ENCODE measurements at regions not wholly inside any gene's neighbourhood (a gene's known extent, or its start where the extent isn't known, plus 50 kb on each side); places are given as distances from the start of the nearest gene placed in this dataset.

DNA sequence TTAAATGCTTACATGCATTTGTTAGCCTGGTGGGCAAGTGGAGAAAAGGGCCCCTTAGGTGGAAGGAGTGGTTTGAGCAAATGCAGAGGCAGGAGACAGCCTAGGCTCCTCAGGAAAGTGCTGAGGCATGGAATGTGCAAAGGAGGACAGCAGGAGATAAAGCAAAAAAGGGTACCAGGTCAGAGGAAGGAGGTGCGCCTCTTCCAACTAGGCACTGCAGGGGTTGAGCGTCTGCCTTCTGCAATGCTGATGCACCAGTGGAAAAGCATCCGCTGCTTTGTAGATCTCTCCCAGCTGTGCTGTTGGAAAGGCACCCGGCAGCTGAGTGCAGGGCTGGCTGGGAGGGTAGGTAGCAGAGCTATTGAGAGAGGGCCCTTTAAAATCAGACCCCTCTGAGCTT is 287.0 kb upstream of the XYLT1 start:
- Histone ChIP-seq H3K9me2 (replicated peaks; ENCODE audit: insufficient read depth, low read length) (no peaks in the 10 kb centered on the region), H3K9ac (ENCODE audit: low read length) (no peak overlapping the region), H3K27me3 (replicated peaks; ENCODE audit: insufficient read depth, low read length) (no peaks in the 10 kb centered on the region), H3K79me2 (ENCODE audit: low read length) (no peaks in the 10 kb centered on the region), H3K27ac (ENCODE audit: low read length) (no peak overlapping the region), H2AFZ (ENCODE audit: low read length) (no peak overlapping the region), H3K4me3 (ENCODE audit: low read length) (no peak overlapping the region), H3K4me1 (ENCODE audit: low read length) (no peaks in the 10 kb centered on the region; the same call in 1 of the 2 replicates), H4K20me1 (ENCODE audit: insufficient read depth, low read length) (no peaks in the 10 kb centered on the region), H3F3A (ENCODE audit: insufficient read depth, low read length) (no peaks in the 10 kb centered on the region), H3K4me2 (ENCODE audit: low read depth, low read length) (no peak overlapping the region), H3K9me3 (replicated peaks; ENCODE audit: insufficient read depth, low read length) (no peaks in the 10 kb centered on the region), H3K36me3 (replicated peaks; ENCODE audit: insufficient read depth, low read length) (no peaks in the 10 kb centered on the region)
- TF ChIP-seq, protein P1, sequence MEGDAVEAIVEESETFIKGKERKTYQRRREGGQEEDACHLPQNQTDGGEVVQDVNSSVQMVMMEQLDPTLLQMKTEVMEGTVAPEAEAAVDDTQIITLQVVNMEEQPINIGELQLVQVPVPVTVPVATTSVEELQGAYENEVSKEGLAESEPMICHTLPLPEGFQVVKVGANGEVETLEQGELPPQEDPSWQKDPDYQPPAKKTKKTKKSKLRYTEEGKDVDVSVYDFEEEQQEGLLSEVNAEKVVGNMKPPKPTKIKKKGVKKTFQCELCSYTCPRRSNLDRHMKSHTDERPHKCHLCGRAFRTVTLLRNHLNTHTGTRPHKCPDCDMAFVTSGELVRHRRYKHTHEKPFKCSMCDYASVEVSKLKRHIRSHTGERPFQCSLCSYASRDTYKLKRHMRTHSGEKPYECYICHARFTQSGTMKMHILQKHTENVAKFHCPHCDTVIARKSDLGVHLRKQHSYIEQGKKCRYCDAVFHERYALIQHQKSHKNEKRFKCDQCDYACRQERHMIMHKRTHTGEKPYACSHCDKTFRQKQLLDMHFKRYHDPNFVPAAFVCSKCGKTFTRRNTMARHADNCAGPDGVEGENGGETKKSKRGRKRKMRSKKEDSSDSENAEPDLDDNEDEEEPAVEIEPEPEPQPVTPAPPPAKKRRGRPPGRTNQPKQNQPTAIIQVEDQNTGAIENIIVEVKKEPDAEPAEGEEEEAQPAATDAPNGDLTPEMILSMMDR (IDR thresholded peaks at IDR 0.05; ENCODE audit: low read length) = no peak
- TF ChIP-seq EZH2phosphoT487 (IDR thresholded peaks at IDR 0.05; ENCODE audit: low read length) (no peak), EZH2 (optimal IDR thresholded peaks at IDR 0.05; ENCODE audit: low read depth, low read length) (no peak)
- no peak for DNase-seq

DNA sequence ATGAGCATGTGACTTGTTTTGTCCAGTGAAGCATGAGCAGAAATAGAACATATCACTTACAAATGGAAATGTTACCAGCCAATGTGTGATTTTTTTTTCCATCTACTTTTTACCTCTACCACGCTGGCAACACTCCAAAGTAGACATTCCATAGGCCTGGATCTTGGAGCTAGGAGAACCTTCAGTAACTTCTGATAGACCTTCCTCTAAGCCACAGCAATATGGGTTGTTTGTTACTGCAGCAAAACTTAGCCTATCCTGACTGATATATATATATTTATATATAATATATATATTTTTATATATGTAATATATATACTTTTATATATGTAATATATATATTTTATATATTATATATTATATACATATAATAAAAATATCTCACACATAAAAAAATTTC is 284.4 kb upstream of the XYLT1 start:
- Histone ChIP-seq H3K27ac (ENCODE audit: low read length) (no peak overlapping the region), H3F3A (ENCODE audit: insufficient read depth, low read length) (no peaks in the 10 kb centered on the region), H3K4me3 (ENCODE audit: low read length) (no peak overlapping the region), H3K4me2 (ENCODE audit: low read depth, low read length) (no peak overlapping the region), H3K79me2 (ENCODE audit: low read length) (no peaks in the 10 kb centered on the region), H2AFZ (ENCODE audit: low read length) (no peak overlapping the region), H3K9ac (ENCODE audit: low read length) (no peak overlapping the region), H4K20me1 (ENCODE audit: insufficient read depth, low read length) (no peaks in the 10 kb centered on the region), H3K4me1 (ENCODE audit: low read length) (no peaks in the 10 kb centered on the region), H3K9me3 (replicated peaks; ENCODE audit: insufficient read depth, low read length) (no peaks in the 10 kb centered on the region), H3K9me2 (replicated peaks; ENCODE audit: insufficient read depth, low read length) (no peaks in the 10 kb centered on the region), H3K36me3 (replicated peaks; ENCODE audit: insufficient read depth, low read length) (no peaks in the 10 kb centered on the region), H3K27me3 (replicated peaks; ENCODE audit: insufficient read depth, low read length) (no peaks in the 10 kb centered on the region)
- no peak for DNase-seq
- no peak for TF ChIP-seq EZH2phosphoT487 (IDR thresholded peaks at IDR 0.05; ENCODE audit: low read length)
- TF ChIP-seq, protein P1 (IDR thresholded peaks at IDR 0.05; ENCODE audit: low read length) = no peak
- no peak for TF ChIP-seq EZH2 (optimal IDR thresholded peaks at IDR 0.05; ENCODE audit: low read depth, low read length)

DNA sequence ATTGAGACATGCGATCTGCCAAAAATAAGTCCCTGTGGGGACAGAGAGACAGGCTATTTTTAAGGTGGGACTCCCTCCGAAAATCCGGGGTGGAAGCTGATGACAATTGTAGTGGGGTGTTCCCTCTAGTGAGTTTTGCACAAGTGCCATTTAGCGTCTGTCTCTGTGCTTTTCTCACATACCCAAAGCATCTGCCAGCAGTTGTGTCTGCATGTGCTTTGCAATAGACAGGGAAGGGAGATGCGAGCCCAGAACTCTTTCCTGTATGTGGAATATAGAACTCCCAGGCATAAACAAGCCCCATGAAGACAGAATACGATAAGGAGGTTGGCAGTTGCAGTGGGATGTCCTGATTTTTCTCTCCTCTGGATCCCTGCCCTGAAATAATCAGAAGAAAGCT is 282.7 kb upstream of the XYLT1 start:
- Histone ChIP-seq H3K9me3 (replicated peaks; ENCODE audit: insufficient read depth, low read length) (no peaks in the 10 kb centered on the region), H3K4me2 (ENCODE audit: low read depth, low read length) (no peak overlapping the region), H3K27me3 (replicated peaks; ENCODE audit: insufficient read depth, low read length) (no peaks in the 10 kb centered on the region), H4K20me1 (ENCODE audit: insufficient read depth, low read length) (no peaks in the 10 kb centered on the region), H3K4me3 (ENCODE audit: low read length) (no peak overlapping the region), H3K9ac (ENCODE audit: low read length) (no peak overlapping the region), H3K4me1 (ENCODE audit: low read length) (no peaks in the 10 kb centered on the region), H3K36me3 (replicated peaks; ENCODE audit: insufficient read depth, low read length) (no peaks in the 10 kb centered on the region), H3K79me2 (ENCODE audit: low read length) (no peaks in the 10 kb centered on the region), H3K9me2 (replicated peaks; ENCODE audit: insufficient read depth, low read length) (no peaks in the 10 kb centered on the region), H2AFZ (ENCODE audit: low read length) (no peak overlapping the region), H3F3A (ENCODE audit: insufficient read depth, low read length) (no peaks in the 10 kb centered on the region), H3K27ac (ENCODE audit: low read length) (no peak overlapping the region)
- DNase-seq = no peak
- no peak for TF ChIP-seq EZH2 (optimal IDR thresholded peaks at IDR 0.05; ENCODE audit: low read depth, low read length)
- TF ChIP-seq EZH2phosphoT487 (IDR thresholded peaks at IDR 0.05; ENCODE audit: low read length) = no peak
- TF ChIP-seq, protein P1 (IDR thresholded peaks at IDR 0.05; ENCODE audit: low read length) = no peak

Data from MM.1S (cell line).